ENCODE measurements at regions not wholly inside any gene's neighbourhood (a gene's known extent, or its start where the extent isn't known, plus 50 kb on each side); places are given as distances from the start of the nearest gene placed in this dataset.

DNA sequence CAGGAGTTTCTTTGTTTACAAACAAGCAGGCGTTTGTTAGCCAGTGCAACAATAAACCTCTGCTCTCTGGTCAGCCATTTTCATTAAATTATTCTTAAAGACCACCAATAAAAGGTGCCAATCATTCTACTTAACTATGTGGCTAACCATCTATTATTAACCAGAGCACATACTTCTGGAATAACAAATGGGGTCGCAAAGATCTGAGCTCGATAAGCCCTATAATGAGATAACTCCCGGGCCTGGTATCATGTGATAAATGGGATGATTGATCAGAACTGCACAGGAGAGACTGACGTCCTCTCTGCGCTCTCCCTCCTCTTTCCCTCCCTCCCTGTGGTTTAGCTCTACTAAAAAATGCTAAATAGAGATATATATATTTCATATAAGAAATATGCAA lies 488.2 kb downstream of the NTRK2 start:
- no peak for TF ChIP-seq SMC3 (IDR thresholded peaks at IDR 0.05; ENCODE audit: low read depth, low read length)
- TF ChIP-seq, protein P1, sequence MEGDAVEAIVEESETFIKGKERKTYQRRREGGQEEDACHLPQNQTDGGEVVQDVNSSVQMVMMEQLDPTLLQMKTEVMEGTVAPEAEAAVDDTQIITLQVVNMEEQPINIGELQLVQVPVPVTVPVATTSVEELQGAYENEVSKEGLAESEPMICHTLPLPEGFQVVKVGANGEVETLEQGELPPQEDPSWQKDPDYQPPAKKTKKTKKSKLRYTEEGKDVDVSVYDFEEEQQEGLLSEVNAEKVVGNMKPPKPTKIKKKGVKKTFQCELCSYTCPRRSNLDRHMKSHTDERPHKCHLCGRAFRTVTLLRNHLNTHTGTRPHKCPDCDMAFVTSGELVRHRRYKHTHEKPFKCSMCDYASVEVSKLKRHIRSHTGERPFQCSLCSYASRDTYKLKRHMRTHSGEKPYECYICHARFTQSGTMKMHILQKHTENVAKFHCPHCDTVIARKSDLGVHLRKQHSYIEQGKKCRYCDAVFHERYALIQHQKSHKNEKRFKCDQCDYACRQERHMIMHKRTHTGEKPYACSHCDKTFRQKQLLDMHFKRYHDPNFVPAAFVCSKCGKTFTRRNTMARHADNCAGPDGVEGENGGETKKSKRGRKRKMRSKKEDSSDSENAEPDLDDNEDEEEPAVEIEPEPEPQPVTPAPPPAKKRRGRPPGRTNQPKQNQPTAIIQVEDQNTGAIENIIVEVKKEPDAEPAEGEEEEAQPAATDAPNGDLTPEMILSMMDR (conservative IDR thresholded peaks at IDR 0.05; ENCODE audit: low read depth, low read length): no peak
- TF ChIP-seq, protein P2, sequence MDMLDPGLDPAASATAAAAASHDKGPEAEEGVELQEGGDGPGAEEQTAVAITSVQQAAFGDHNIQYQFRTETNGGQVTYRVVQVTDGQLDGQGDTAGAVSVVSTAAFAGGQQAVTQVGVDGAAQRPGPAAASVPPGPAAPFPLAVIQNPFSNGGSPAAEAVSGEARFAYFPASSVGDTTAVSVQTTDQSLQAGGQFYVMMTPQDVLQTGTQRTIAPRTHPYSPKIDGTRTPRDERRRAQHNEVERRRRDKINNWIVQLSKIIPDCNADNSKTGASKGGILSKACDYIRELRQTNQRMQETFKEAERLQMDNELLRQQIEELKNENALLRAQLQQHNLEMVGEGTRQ (IDR thresholded peaks at IDR 0.05; ENCODE audit: low read depth, low read length): no peak
